NT2/D1 (cell line): ENCODE measurements at regions not wholly inside any gene's neighbourhood (a gene's known extent, or its start where the extent isn't known, plus 50 kb on each side); places are given as distances from the start of the nearest gene placed in this dataset.

Experiments
- YY1 ChIP-seq: IDR thresholded peaks from 2 replicates; pipeline ENCODE4 v1.6.1; 2011; ENCODE audit not compliant: insufficient read length, insufficient read depth
- ZNF274 ChIP-seq: IDR thresholded peaks from 2 replicates; pipeline ENCODE4 v1.6.1; 2011; ENCODE audit warnings: mild to moderate bottlenecking, low read depth, low read length

DNA sequence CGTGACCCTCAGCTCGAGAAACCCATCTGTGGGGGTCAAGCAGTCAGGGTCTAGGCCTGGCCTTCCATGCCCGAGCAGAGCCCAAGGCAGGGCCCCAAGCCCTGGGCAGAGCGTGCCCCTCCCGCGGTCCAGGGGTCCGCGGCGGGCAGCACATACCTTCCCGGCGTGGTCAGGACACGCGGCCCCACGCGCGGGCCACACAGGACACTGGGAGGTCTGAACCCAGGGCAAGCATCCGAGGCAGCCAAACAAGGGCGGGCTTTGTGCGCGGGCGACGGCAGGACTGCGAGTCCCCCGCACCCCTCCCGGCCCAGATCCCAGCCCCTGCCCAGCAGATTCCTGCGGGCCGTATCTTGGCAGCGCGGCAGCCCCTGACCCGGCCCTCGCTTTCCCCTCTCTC, 61.6 kb upstream of the ACAN start:
- TF ChIP-seq ZNF274, result no peak
- no peak for TF ChIP-seq YY1
